ENCODE measurements at regions not wholly inside any gene's neighbourhood (a gene's known extent, or its start where the extent isn't known, plus 50 kb on each side); places are given as distances from the start of the nearest gene placed in this dataset.

- DNase-seq (ENCODE audit: low read depth in 4 of 4, low spot score in 3 of 4): no peak
Observed at GRCh38 chr7:10210000-10210399, 763.7 kb upstream of the PHF14 start.

GRCh38 chr7:10211016-10211415 lies 762.7 kb upstream of the PHF14 start:
- no peak for DNase-seq (ENCODE audit: low read depth in 4 of 4, low spot score in 3 of 4)

GRCh38 chr7:10211861-10212260 lies 761.8 kb upstream of the PHF14 start:
- DNase-seq (ENCODE audit: low read depth in 4 of 4, low spot score in 3 of 4): no peak

GRCh38 chr7:10212649-10213048 lies 761.0 kb upstream of the PHF14 start:
- DNase-seq (ENCODE audit: low read depth in 4 of 4, low spot score in 3 of 4): no peak

GRCh38 chr7:10216462-10216861 lies 757.2 kb upstream of the PHF14 start:
- no peak for DNase-seq (ENCODE audit: low read depth in 4 of 4, low spot score in 3 of 4)

GRCh38 chr7:10221084-10221483 lies 752.6 kb upstream of the PHF14 start:
- DNase-seq (ENCODE audit: low read depth in 4 of 4, low spot score in 3 of 4): no peak

GRCh38 chr7:10222976-10223375 lies 750.7 kb upstream of the PHF14 start:
- DNase-seq (ENCODE audit: low read depth in 4 of 4, low spot score in 3 of 4): no peak

GRCh38 chr7:10225275-10225674 lies 748.4 kb upstream of the PHF14 start:
- DNase-seq (ENCODE audit: low read depth in 4 of 4, low spot score in 3 of 4): no peak

GRCh38 chr7:10237306-10237705 lies 736.4 kb upstream of the PHF14 start:
- no peak for DNase-seq (ENCODE audit: low read depth in 4 of 4, low spot score in 3 of 4)

- no peak for DNase-seq (ENCODE audit: low read depth in 4 of 4, low spot score in 3 of 4)
Observed at GRCh38 chr7:10238641-10239040, 735.0 kb upstream of the PHF14 start.

- DNase-seq (ENCODE audit: low read depth in 4 of 4, low spot score in 3 of 4): no peak
Observed at GRCh38 chr7:10239695-10240345, 733.9 kb upstream of the PHF14 start.

- no peak for DNase-seq (ENCODE audit: low read depth in 4 of 4, low spot score in 3 of 4)
Observed at GRCh38 chr7:10245406-10245805, 728.3 kb upstream of the PHF14 start.

- no peak for DNase-seq (ENCODE audit: low read depth in 4 of 4, low spot score in 3 of 4)
Observed at GRCh38 chr7:10257438-10257837, 716.2 kb upstream of the PHF14 start.

- DNase-seq (ENCODE audit: low read depth in 4 of 4, low spot score in 3 of 4): no peak
Observed at GRCh38 chr7:10266976-10267375, 706.7 kb upstream of the PHF14 start.

- DNase-seq (ENCODE audit: low read depth in 4 of 4, low spot score in 3 of 4): no peak
Observed at GRCh38 chr7:10268034-10268433, 705.6 kb upstream of the PHF14 start.

- no peak for DNase-seq (ENCODE audit: low read depth in 4 of 4, low spot score in 3 of 4)
Observed at GRCh38 chr7:10282909-10283308, 690.8 kb upstream of the PHF14 start.

- DNase-seq (ENCODE audit: low read depth in 4 of 4, low spot score in 3 of 4): no peak
Observed at GRCh38 chr7:10284001-10284400, 689.7 kb upstream of the PHF14 start.

- DNase-seq (ENCODE audit: low read depth in 4 of 4, low spot score in 3 of 4): no peak
Observed at GRCh38 chr7:10299384-10299783, 674.3 kb upstream of the PHF14 start.

- DNase-seq (ENCODE audit: low read depth in 4 of 4, low spot score in 3 of 4): peak in 2 of 4 donors; percentile 27 to 33
Observed at GRCh38 chr7:10300577-10300976, 673.1 kb upstream of the PHF14 start.

- DNase-seq (ENCODE audit: low read depth in 4 of 4, low spot score in 3 of 4): no peak
Observed at GRCh38 chr7:10308276-10308675, 665.4 kb upstream of the PHF14 start.

GRCh38 chr7:10312942-10313341 lies 660.7 kb upstream of the PHF14 start:
- no peak for DNase-seq (ENCODE audit: low read depth in 4 of 4, low spot score in 3 of 4)

GRCh38 chr7:10315881-10316280 lies 657.8 kb upstream of the PHF14 start:
- DNase-seq (ENCODE audit: low read depth in 4 of 4, low spot score in 3 of 4): no peak

GRCh38 chr7:10316488-10316887 lies 657.2 kb upstream of the PHF14 start:
- no peak for DNase-seq (ENCODE audit: low read depth in 4 of 4, low spot score in 3 of 4)

Measured in right renal pelvis (tissue), 4 donors.